Breast epithelium (tissue), 4 donors: ENCODE measurements at regions not wholly inside any gene's neighbourhood (a gene's known extent, or its start where the extent isn't known, plus 50 kb on each side); places are given as distances from the start of the nearest gene placed in this dataset.

Experiments
- DNase-seq, 2 donors: peaks; one replicate each; pipeline ENCODE4 v3.0.0-alpha.2; 2019; ENCODE audit warnings: low spot score in 2 of 2
- H3K27ac ChIP-seq, 2 donors: fragments of 200-600 bp; sonication (generic) in 1 of 2; one replicate each; pipeline ENCODE4 v1.5.1; 2016 to 2019; ENCODE audit warnings: mild to moderate bottlenecking in 1 of 2
- H3K27me3 ChIP-seq, 2 donors: fragments of 200-600 bp; sonication (generic) in 1 of 2; one replicate each; pipeline versions ENCODE4 v1.5.1 to v1.6.0; 2017 to 2019; ENCODE audit warnings: control low read depth in 1 of 2, mild to moderate bottlenecking in 1 of 2
- H3K36me3 ChIP-seq: fragments of 200-600 bp; one replicate; pipeline ENCODE4 v1.5.1; 2019
- H3K4me1 ChIP-seq, 2 donors: fragments of 200-600 bp; sonication (generic); one replicate each; pipeline ENCODE4 v1.5.1; 2016 to 2019; ENCODE audit warnings: control low read depth in 1 of 2
- H3K4me3 ChIP-seq, 3 donors: fragments of 200-600 bp; sonication (generic); 1 replicate in 2 of 3; 2 replicates in 1 of 3; pipeline ENCODE4 v1.5.1; 2016 to 2019; ENCODE audit warnings: mild to moderate bottlenecking in 3 of 3, moderate library complexity in 2 of 3
- H3K9me3 ChIP-seq, 2 donors: fragments of 200-600 bp; sonication (generic) in 1 of 2; one replicate each; pipeline ENCODE4 v1.5.1; 2016 to 2019; ENCODE audit warnings: control low read depth in 1 of 2
- POLR2A ChIP-seq: fragments of 450-650 bp; IDR thresholded peaks from one replicate; pipeline ENCODE4 v1.6.1; 2016; ENCODE audit warnings: antibody characterized with exemption, mild to moderate bottlenecking, moderate library complexity
- POLR2AphosphoS5 ChIP-seq, 3 donors: sonication (generic); formaldehyde crosslinking; IDR thresholded peaks; one replicate each; pipeline ENCODE4 v1.6.1; 2017; ENCODE audit warnings: antibody characterized with exemption in 3 of 3
- intact Hi-C: fragments of 100-400 bp; cut with DNase I; formaldehyde crosslinking; loops from one replicate; pipeline ENCODE4 v1.15.1; 2023; ENCODE audit warnings: low total_unique reads
- TF ChIP-seq, protein P1 (sequence below), 3 donors: fragments of 450-650 bp; IDR thresholded peaks; one replicate each; pipeline ENCODE4 v1.5.1; 2016 to 2017; ENCODE audit warnings: antibody characterized with exemption in 3 of 3, mild to moderate bottlenecking in 3 of 3, moderate library complexity in 3 of 3

DNA sequence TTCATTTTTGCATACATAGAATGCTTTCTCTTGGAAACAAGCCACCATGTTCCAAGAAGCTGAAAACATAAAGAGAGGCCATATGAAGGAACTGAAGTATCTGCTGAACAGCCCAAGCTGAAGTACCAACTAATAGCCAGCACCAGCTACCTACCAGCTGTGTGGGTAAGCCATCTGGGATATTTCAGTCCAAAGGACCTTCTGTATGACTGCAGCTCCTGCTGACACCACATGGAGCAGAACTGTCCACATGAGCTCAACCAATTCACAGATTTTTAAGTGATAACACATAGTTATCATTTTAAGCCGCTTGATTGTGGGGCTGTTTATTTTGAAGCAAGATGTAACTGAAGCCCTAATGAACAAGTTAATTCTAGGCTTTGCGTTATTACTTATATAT is 621.1 kb upstream of the KLHL1 start:
- no peak for DNase-seq
- intact Hi-C loops: no loop called here
- no peak overlapping the region for H3K27ac ChIP-seq
- no peaks in the 10 kb centered on the region for H3K4me1 ChIP-seq
- no peak for TF ChIP-seq POLR2A
- no peak for TF ChIP-seq POLR2AphosphoS5 (IDR thresholded peaks at IDR 0.05)
- TF ChIP-seq, protein P1, sequence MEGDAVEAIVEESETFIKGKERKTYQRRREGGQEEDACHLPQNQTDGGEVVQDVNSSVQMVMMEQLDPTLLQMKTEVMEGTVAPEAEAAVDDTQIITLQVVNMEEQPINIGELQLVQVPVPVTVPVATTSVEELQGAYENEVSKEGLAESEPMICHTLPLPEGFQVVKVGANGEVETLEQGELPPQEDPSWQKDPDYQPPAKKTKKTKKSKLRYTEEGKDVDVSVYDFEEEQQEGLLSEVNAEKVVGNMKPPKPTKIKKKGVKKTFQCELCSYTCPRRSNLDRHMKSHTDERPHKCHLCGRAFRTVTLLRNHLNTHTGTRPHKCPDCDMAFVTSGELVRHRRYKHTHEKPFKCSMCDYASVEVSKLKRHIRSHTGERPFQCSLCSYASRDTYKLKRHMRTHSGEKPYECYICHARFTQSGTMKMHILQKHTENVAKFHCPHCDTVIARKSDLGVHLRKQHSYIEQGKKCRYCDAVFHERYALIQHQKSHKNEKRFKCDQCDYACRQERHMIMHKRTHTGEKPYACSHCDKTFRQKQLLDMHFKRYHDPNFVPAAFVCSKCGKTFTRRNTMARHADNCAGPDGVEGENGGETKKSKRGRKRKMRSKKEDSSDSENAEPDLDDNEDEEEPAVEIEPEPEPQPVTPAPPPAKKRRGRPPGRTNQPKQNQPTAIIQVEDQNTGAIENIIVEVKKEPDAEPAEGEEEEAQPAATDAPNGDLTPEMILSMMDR (IDR thresholded peaks at IDR 0.05): no peak
- no peaks in the 10 kb centered on the region for H3K9me3 ChIP-seq
- H3K36me3 ChIP-seq: no peaks in the 10 kb centered on the region
- no peaks in the 10 kb centered on the region for H3K27me3 ChIP-seq
- H3K4me3 ChIP-seq: no peak overlapping the region

GRCh38 chr13:70723732-70724131 is 615.5 kb upstream of the KLHL1 start:
- Histone ChIP-seq H3K36me3 (no peaks in the 10 kb centered on the region), H3K9me3 (no peaks in the 10 kb centered on the region), H3K4me1 (no peaks in the 10 kb centered on the region), H3K4me3 (no peak overlapping the region), H3K27ac (no peak overlapping the region), H3K27me3 (peaks cover 0 to 5% of the 10 kb centered on the region in 2 donors)
- intact Hi-C loops: no loop called here
- TF ChIP-seq, protein P1 (IDR thresholded peaks at IDR 0.05): no peak
- TF ChIP-seq POLR2A (no peak), POLR2AphosphoS5 (IDR thresholded peaks at IDR 0.05) (no peak)
- no peak for DNase-seq

- no peaks in the 10 kb centered on the region for H3K9me3 ChIP-seq
These were observed 612.1 kb upstream of the KLHL1 start for GRCh38 chr13:70720386-70720785.

DNA sequence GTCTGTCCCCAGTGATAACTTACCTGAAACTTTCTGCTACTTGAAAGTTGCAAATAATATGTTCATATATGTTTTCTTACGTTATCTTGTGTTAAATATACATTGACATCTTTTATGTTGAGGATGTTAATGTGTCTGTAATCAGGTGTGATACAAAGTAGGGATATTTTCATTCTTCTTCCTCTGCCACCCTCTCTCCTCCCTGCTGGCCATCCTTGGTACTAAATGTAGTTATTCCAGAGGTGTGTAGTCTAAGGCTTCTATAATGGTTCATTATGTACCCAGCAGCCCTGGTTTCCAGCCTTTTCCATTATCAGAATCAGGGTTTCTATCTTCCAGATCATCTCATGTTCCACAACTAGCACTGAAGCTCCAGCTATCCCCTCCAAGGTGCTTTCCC is 606.7 kb upstream of the KLHL1 start:
- no peaks in the 10 kb centered on the region for H3K27me3 ChIP-seq
- H3K36me3 ChIP-seq: no peaks in the 10 kb centered on the region
- no peak for TF ChIP-seq POLR2A
- TF ChIP-seq, protein P1 (IDR thresholded peaks at IDR 0.05): no peak
- TF ChIP-seq POLR2AphosphoS5 (IDR thresholded peaks at IDR 0.05): no peak
- H3K9me3 ChIP-seq: peaks cover 0 to 5% of the 10 kb centered on the region in 2 donors
- H3K4me3 ChIP-seq: no peak overlapping the region
- no peak overlapping the region for H3K27ac ChIP-seq
- intact Hi-C loops: no loop called here
- H3K4me1 ChIP-seq: no peaks in the 10 kb centered on the region
- no peak for DNase-seq

More at GRCh38 chr13:70720386-70720785, 612.1 kb upstream of the KLHL1 start:
- Histone ChIP-seq H3K36me3 (no peaks in the 10 kb centered on the region), H3K4me3 (no peak overlapping the region), H3K27ac (no peak overlapping the region), H3K27me3 (peaks cover 0 to 5% of the 10 kb centered on the region in 2 donors), H3K4me1 (no peaks in the 10 kb centered on the region)
- DNase-seq: no peak
- TF ChIP-seq, protein P1 (IDR thresholded peaks at IDR 0.05): no peak
- intact Hi-C loops: no loop called here

- TF ChIP-seq POLR2A (no peak), POLR2AphosphoS5 (IDR thresholded peaks at IDR 0.05) (no peak)
- TF ChIP-seq, protein P1 (IDR thresholded peaks at IDR 0.05): no peak
- no peak overlapping the region for H3K27ac ChIP-seq
- H3K36me3 ChIP-seq: no peaks in the 10 kb centered on the region
- H3K4me3 ChIP-seq: no peak overlapping the region
- H3K27me3 ChIP-seq: no peaks in the 10 kb centered on the region
- DNase-seq: no peak
- no peaks in the 10 kb centered on the region for H3K4me1 ChIP-seq
- peaks cover 0 to 5% of the 10 kb centered on the region in 2 donors for H3K9me3 ChIP-seq
- intact Hi-C loops: no loop called here
These were observed 600.5 kb upstream of the KLHL1 start for GRCh38 chr13:70708775-70709174.
